Hypothalamus (tissue), 51 donors: ENCODE measurements at regions not wholly inside any gene's neighbourhood (a gene's known extent, or its start where the extent isn't known, plus 50 kb on each side); places are given as distances from the start of the nearest gene placed in this dataset.

Experiments used
- DNase-seq, 51 donors: peaks; one replicate each; lab custom pipeline; 2025; lab: John Stamatoyannopoulos, UW

- no peak for DNase-seq
Measured at GRCh38 chr22:19638282-19639015, 75.9 kb upstream of the SEPTIN5 start.

- no peak for DNase-seq
Measured at GRCh38 chr22:19639610-19640135, 74.6 kb upstream of the SEPTIN5 start.

GRCh38 chr22:19640306-19640705, 74.0 kb upstream of the SEPTIN5 start:
- DNase-seq: no peak

GRCh38 chr22:19641254-19641982, 72.9 kb upstream of the SEPTIN5 start:
- DNase-seq: peak in 1 of 51 donors; percentile 20

GRCh38 chr22:19641983-19642451, 72.3 kb upstream of the SEPTIN5 start:
- DNase-seq: no peak

- DNase-seq: no peak
Measured at GRCh38 chr22:19643448-19644313, 70.6 kb upstream of the SEPTIN5 start.

- DNase-seq: no peak
Measured at GRCh38 chr22:19644314-19645223, 69.7 kb upstream of the SEPTIN5 start.

GRCh38 chr22:19645391-19645790, 68.9 kb upstream of the SEPTIN5 start:
- no peak for DNase-seq

GRCh38 chr22:19645905-19646304, 68.4 kb upstream of the SEPTIN5 start:
- DNase-seq: no peak

GRCh38 chr22:19646383-19646782, 67.9 kb upstream of the SEPTIN5 start:
- DNase-seq: no peak

GRCh38 chr22:19648419-19648929, 65.8 kb upstream of the SEPTIN5 start:
- no peak for DNase-seq

GRCh38 chr22:19652316-19652715, 62.0 kb upstream of the SEPTIN5 start:
- no peak for DNase-seq

GRCh38 chr22:19654338-19654987, 59.8 kb upstream of the SEPTIN5 start:
- no peak for DNase-seq

- no peak for DNase-seq
Measured at GRCh38 chr22:19655399-19655798, 58.9 kb upstream of the SEPTIN5 start.

GRCh38 chr22:19656541-19657251, 57.6 kb upstream of the SEPTIN5 start:
- no peak for DNase-seq

GRCh38 chr22:19657252-19658056, 56.8 kb upstream of the SEPTIN5 start:
- no peak for DNase-seq
